Amygdala (tissue), 56 donors: ENCODE measurements at regions not wholly inside any gene's neighbourhood (a gene's known extent, or its start where the extent isn't known, plus 50 kb on each side); places are given as distances from the start of the nearest gene placed in this dataset.

Experiments used
- DNase-seq, 56 donors: peaks; one replicate each; lab custom pipeline; 2025; lab: John Stamatoyannopoulos, UW

- peak in 25 of 56 donors; percentile 14 to 73 (median 53) for DNase-seq
These were observed 146.3 kb downstream of the ERCC6L2 start for GRCh38 chr9:96021551-96022444.

- DNase-seq: peak in 13 of 56 donors; percentile 11 to 59 (median 32)
These were observed 145.5 kb downstream of the ERCC6L2 start for GRCh38 chr9:96020792-96021550.

- no peak for DNase-seq
These were observed 144.9 kb downstream of the ERCC6L2 start for GRCh38 chr9:96020300-96020791.
